ENCODE measurements at regions not wholly inside any gene's neighbourhood (a gene's known extent, or its start where the extent isn't known, plus 50 kb on each side); places are given as distances from the start of the nearest gene placed in this dataset.

DNA sequence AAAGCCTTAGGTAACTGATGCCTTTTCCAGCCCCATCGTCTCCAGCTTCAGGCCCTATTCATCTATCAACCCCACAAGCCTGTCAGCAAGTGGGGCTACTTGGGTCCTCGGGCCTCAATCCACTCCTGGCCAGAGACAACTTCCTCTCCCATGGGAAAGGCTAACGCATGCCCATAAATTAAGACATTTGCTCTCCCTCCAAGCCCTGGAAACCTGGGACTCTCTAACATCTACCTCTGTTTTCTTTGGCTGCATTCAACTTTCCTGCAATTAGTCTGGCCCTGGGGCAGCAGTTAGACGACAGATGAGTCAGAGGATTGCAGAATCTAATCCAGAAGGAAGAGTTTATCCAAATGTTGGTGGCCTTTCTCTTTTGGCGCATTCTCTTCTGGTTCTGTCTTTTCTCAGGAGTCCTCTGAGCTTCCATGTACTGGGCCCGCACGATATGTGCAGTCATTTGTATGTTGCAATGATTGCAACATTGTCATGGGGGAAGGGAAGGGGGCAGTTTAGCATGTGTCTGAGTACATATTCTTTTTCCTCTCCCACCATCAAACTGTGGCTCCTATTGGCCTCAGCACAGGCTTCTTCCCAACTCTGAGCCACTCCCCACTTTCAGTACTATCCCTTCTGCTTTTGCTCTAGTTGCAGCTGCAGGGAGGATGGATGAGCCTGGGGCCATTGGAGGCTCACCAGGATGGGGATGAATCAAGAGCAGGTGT lies 54.4 kb downstream of the NAV1 start:
- TF ChIP-seq, protein P1, sequence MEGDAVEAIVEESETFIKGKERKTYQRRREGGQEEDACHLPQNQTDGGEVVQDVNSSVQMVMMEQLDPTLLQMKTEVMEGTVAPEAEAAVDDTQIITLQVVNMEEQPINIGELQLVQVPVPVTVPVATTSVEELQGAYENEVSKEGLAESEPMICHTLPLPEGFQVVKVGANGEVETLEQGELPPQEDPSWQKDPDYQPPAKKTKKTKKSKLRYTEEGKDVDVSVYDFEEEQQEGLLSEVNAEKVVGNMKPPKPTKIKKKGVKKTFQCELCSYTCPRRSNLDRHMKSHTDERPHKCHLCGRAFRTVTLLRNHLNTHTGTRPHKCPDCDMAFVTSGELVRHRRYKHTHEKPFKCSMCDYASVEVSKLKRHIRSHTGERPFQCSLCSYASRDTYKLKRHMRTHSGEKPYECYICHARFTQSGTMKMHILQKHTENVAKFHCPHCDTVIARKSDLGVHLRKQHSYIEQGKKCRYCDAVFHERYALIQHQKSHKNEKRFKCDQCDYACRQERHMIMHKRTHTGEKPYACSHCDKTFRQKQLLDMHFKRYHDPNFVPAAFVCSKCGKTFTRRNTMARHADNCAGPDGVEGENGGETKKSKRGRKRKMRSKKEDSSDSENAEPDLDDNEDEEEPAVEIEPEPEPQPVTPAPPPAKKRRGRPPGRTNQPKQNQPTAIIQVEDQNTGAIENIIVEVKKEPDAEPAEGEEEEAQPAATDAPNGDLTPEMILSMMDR (IDR thresholded peaks at IDR 0.05), result no peak
- no peak for TF ChIP-seq POLR2A (IDR thresholded peaks at IDR 0.05)
